Ammon's horn (tissue), 1 donor: ENCODE measurements at regions not wholly inside any gene's neighbourhood (a gene's known extent, or its start where the extent isn't known, plus 50 kb on each side); places are given as distances from the start of the nearest gene placed in this dataset.

Experiments
- DNase-seq: peaks from one replicate; pipeline ENCODE4 v3.0.0-alpha.2; 2016; ENCODE audit warnings: low spot score

DNA sequence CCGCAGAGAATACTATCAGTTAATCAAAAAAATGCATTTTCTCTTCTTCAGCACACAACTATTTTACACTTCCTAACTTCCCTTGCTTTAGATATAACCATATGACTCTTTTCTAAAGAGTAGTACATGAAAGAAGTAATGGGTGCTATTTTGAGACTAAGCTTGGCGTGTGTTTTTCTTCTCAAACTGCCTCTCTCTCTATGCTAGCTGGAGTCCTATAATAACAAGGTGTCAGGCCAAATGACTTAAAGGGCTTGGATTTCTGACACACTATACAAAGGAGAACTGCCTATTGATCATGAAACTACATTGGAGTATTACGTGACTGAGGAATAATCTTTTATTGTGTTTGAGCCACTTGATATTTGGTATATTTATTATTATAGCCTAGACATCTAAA is 1330.1 kb upstream of the SPRY2 start:
- DNase-seq, result no peak

GRCh38 chr13:81670048-81670447 is 1329.1 kb upstream of the SPRY2 start:
- DNase-seq, result no peak

DNA sequence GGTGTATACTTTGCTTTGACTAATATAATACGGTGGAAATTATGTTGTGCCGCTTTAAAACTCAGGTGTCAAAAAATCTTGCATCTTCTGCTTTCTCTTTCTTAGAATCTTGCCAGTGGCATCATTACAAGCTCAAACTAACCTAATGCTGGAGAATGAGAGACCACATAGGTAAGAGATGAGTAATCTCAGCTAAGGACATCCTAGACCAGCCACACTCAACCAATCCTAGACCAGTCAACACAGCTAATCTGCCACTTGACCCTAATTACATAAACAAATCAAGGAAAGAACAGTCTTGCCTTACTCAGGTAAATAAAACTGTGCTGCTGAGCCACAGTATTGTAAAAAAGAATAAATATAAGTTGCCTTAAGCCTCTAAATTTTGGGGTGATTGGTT is 1323.9 kb upstream of the SPRY2 start:
- no peak for DNase-seq

- no peak for DNase-seq
Observed at GRCh38 chr13:81659984-81660383, 1319.1 kb upstream of the SPRY2 start.

GRCh38 chr13:81658598-81659370 is 1317.9 kb upstream of the SPRY2 start:
- no peak for DNase-seq

GRCh38 chr13:81639984-81640582 is 1299.2 kb upstream of the SPRY2 start:
- DNase-seq, result no peak

GRCh38 chr13:81637457-81637856 is 1296.5 kb upstream of the SPRY2 start:
- no peak for DNase-seq

- no peak for DNase-seq
Observed at GRCh38 chr13:81636120-81636519, 1295.2 kb upstream of the SPRY2 start.

DNA sequence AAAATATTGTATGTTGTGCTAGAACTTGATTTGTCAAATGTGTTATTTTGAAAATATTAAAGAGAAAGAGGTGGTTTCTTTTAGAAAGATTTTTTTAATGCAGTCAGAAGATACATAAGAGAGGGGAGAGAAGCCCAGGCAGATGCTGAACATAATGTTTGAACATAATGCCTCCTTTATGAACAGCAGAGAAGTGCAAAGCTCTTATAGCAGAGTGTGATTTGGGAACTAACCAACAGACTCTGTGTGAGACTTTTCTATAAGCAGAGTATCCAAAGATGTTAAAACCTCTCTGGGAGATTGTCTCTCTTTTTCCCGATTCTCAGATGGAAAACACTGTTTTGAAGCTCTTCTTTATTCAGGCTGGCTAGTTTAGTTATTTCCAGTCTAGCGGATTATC is 1274.1 kb upstream of the SPRY2 start:
- DNase-seq, result no peak

- DNase-seq, result no peak
Observed at GRCh38 chr13:81610644-81611043, 1269.7 kb upstream of the SPRY2 start.

GRCh38 chr13:81609335-81609734 is 1268.4 kb upstream of the SPRY2 start:
- peak; percentile 22 for DNase-seq

- no peak for DNase-seq
Observed at GRCh38 chr13:81606074-81606473, 1265.1 kb upstream of the SPRY2 start.

- DNase-seq, result no peak
Observed at GRCh38 chr13:81602241-81602640, 1261.3 kb upstream of the SPRY2 start.

- no peak for DNase-seq
Observed at GRCh38 chr13:81597101-81597500, 1256.2 kb upstream of the SPRY2 start.

DNA sequence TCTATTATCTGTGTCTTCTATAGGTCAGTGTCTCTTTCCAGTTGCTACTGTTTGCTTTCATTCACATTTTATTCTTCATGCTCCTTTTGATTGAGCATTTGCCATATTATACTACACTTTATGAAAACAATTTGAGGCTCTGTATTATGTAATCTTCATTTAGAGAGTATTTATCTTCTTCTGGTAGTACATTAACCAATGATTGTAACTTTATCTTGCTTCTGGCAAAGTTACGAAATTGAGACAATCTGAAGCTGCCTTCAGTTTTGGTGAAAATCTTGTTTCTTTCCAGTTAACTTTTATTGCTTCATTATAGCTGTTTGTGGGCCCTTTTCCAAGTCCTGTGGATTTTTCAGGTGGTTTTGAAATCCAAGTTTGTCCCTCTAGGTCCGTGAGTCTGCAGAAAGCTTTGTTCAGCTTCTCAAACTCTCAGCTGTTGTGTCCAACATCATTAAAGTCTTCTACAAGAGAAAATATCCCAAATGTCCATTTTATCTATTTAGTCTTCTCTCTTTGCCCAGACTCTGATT is 1255.4 kb upstream of the SPRY2 start:
- DNase-seq, result no peak

DNA sequence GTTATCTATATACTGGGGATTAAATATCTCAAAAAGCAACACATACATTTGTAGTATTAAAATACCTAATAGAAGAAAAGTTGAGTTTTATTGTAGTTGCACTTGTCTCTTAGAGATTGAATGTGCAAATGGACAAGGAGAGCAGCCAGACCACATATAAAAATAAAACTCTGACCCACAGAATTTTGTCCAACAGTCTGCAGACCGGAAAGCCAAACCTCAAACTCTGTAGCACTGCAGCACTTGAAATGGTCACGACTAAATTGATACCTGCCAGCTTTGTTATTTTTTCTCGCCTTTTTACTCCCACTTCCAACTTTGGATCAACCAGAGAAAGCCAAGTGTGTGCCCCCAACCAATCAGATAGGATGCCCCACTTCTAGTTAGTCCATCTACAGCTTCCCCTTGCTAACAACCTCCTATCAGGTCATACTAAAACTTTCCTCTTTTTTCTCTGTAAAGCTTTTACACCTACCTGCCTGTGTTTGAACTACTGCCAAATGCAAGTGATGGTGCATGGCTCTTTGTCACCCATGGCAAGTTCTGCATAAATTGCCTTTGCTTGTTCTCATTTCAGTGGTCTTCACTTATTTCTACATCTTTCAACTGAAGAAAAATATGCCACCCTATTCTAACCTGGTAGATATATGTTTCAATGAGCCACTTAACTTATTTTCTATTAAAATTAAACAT is 1250.7 kb upstream of the SPRY2 start:
- no peak for DNase-seq

GRCh38 chr13:81582381-81582780 is 1241.5 kb upstream of the SPRY2 start:
- DNase-seq, result no peak

DNA sequence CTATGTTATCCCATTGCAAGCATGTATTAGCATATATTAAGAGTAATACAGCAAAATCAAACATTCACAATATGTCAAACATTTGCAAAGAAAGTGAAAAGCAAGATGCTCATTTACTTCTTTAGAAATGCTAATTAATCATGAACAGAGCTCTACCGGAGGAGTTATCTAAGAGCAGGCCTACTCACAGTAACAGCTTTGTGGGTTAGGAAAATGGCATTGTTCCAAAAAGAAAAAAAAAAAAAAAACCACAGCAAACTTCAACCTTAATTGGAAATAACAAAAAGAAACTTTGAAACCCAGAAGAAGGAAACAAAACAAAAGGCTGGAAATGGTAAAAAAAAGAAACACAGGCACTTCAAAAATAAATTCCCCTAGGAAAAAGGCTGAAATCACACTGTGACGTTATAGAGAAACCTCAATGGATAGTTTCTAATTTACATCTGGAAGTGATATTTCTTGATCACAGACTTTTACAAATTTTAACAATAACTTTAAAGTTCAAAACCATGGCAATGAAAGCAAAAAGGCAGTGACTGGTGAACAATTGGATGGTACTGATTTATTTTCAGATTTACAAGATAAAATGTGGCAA is 1236.8 kb upstream of the SPRY2 start:
- no peak for DNase-seq

- no peak for DNase-seq
Observed at GRCh38 chr13:81568824-81569223, 1227.9 kb upstream of the SPRY2 start.

DNA sequence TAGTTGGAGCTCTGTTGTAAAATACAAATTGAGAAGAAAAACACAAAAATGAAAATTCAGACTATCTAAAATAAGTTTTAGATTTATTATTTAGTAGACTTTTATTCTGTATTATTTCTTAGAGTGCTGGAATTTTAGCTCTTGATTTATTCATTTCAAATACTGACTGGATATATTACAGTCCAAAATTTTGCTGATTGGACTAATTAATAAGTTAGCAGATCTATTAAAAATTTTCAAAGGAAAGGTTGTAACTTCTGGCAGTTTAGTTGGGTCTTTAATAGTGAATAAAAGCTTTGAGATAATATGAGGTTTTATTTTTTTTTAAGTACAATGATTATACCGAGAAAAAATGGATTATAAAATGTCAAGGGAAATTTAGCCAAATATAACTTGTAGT is 1224.9 kb upstream of the SPRY2 start:
- no peak for DNase-seq

GRCh38 chr13:81563091-81563490 is 1222.2 kb upstream of the SPRY2 start:
- no peak for DNase-seq

DNA sequence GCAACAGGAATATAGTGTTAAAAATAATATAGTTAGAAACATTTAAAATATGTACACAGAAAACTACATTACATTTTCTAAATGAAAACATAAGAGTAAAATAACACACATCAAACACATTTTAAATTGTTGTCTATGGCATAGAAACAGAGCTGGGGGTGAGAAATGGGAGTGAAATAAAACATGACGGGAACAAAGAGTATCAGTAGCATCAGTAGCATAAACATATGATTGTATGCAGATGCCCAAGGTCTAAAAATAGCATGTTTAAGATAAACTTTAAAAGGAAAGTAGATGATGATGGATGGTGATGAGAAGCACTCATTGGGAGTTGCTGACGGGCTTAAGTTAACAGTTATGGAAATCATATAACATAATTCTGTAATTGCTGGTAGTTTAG is 1221.7 kb upstream of the SPRY2 start:
- DNase-seq, result no peak

DNA sequence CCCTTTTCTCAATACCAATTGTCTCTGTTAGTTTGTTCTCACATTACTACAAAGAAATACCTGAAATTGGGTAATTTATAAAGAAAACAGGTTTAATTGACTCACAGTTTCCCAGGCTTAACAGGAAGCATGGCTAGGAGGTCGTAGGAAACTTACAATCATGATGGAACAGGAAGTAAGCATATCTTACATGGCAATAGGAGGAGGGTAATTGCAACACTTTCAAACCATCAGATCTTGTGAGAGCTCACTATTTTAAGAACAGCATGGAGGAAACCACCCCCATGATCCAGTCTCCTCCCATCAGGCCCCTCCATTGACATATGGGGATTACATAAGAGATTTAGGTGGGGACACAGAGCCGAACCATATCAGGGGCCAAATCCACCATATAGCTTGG is 1210.1 kb upstream of the SPRY2 start:
- no peak for DNase-seq
